IMR-90 (cell line): ENCODE measurements at regions not wholly inside any gene's neighbourhood (a gene's known extent, or its start where the extent isn't known, plus 50 kb on each side); places are given as distances from the start of the nearest gene placed in this dataset.

Experiments used
- ATAC-seq: fragments of 200-7000 bp; cut with Tn5 transposase; 2 replicates; pipeline ENCODE4 v1.9.1; 2020; ENCODE audit warnings: low read depth, mild to moderate bottlenecking, moderate library complexity
- BruUV-seq: library from RNA; stranded (reverse); fragments of 400-500 nt; replicated peaks from 2 replicates; lab custom pipeline; 2021; lab: Mats Ljungman, UMichigan
- CTCF ChIA-PET: fragments of 300-600 bp; formaldehyde crosslinking; extraction: SDS; loops from one replicate; lab custom pipeline; 2021; ENCODE audit warnings: antibody characterized with exemption; lab: Yijun Ruan, JAX
- POLR2A ChIA-PET: fragments of 300-600 bp; sonication (Branson Sonifier 250); formaldehyde crosslinking; loops from one replicate; lab custom pipeline; 2022; ENCODE audit warnings: antibody characterized with exemption; ENCODE audit not compliant: unreplicated experiment; lab: Charles Lee
- DNase-seq: peaks from one replicate; pipeline ENCODE4 v3.0.0; 2013
- H2AFZ ChIP-seq: replicated peaks from 2 replicates; pipeline ENCODE3; 2013; ENCODE audit warnings: low read length, mild to moderate bottlenecking; ENCODE audit not compliant: poor library complexity
- H2AK5ac ChIP-seq: 2 replicates; pipeline ENCODE4 v1.6.1; 2013; ENCODE audit warnings: low read depth, low read length, inconsistent platforms
- H2AK9ac ChIP-seq: replicated peaks from 2 replicates; pipeline ENCODE3; 2013; ENCODE audit warnings: mild to moderate bottlenecking, low read depth, low read length, moderate library complexity; ENCODE audit not compliant: poor library complexity
- H2BK120ac ChIP-seq: 2 replicates; pipeline ENCODE4 v1.6.1; 2013; ENCODE audit warnings: low read depth, low read length, inconsistent platforms
- H2BK15ac ChIP-seq: 3 replicates; pipeline ENCODE4 v1.6.1; 2013; ENCODE audit warnings: low read depth, low read length, inconsistent platforms
- H2BK20ac ChIP-seq: 2 replicates; pipeline ENCODE4 v1.6.1; 2013; ENCODE audit warnings: low read depth, mild to moderate bottlenecking, inconsistent platforms, low read length, moderate library complexity
- H2BK5ac ChIP-seq: 2 replicates; pipeline ENCODE4 v1.6.1; 2013; ENCODE audit warnings: mild to moderate bottlenecking, low read depth, low read length, inconsistent platforms; ENCODE audit not compliant: poor library complexity, severe bottlenecking
- H3K14ac ChIP-seq: replicated peaks from 2 replicates; pipeline ENCODE4 v1.6.1; 2013; ENCODE audit warnings: low read depth, low read length, inconsistent platforms
- H3K18ac ChIP-seq: 2 replicates; pipeline ENCODE4 v1.6.1; 2013; ENCODE audit warnings: low read depth, low read length, control low read depth
- H3K23ac ChIP-seq: 2 replicates; pipeline ENCODE4 v1.6.1; 2013; ENCODE audit warnings: low read depth, low read length, inconsistent platforms
- H3K27ac ChIP-seq: 2 replicates; pipeline ENCODE4 v1.5.1; 2013; ENCODE audit warnings: mild to moderate bottlenecking, control low read depth, low read length; ENCODE audit not compliant: insufficient read depth
- H3K27me3 ChIP-seq: 2 replicates; pipeline ENCODE4 v1.6.1; 2013; ENCODE audit warnings: low read length; ENCODE audit not compliant: control insufficient read depth, insufficient read depth
- H3K36me3 ChIP-seq: 2 replicates; pipeline ENCODE4 v1.6.1; 2013; ENCODE audit warnings: low read length, mixed read lengths; ENCODE audit not compliant: control insufficient read depth, insufficient read depth
- H3K4ac ChIP-seq: 2 replicates; pipeline ENCODE4 v1.6.1; 2013; ENCODE audit warnings: low read depth, low read length, inconsistent platforms
- H3K4me1 ChIP-seq: 2 replicates; pipeline ENCODE4 v1.6.1; 2013; ENCODE audit warnings: low read length, mixed read lengths; ENCODE audit not compliant: control insufficient read depth, insufficient read depth
- H3K4me2 ChIP-seq: 2 replicates; pipeline ENCODE4 v1.6.1; 2013; ENCODE audit warnings: low read depth, mild to moderate bottlenecking, control low read depth, low read length, moderate library complexity
- H3K4me3 ChIP-seq: 2 replicates; pipeline ENCODE4 v1.5.1; 2013; ENCODE audit warnings: low read depth, mild to moderate bottlenecking, control low read depth, low read length, moderate library complexity; ENCODE audit not compliant: insufficient read depth
- H3K56ac ChIP-seq: 2 replicates; pipeline ENCODE4 v1.6.1; 2013; ENCODE audit warnings: low read length, inconsistent platforms; ENCODE audit not compliant: insufficient read depth; ENCODE audit errors: extremely low read depth
- H3K79me1 ChIP-seq, 2 experiments: 2 replicates each; pipeline ENCODE4 v1.6.1; 2013; ENCODE audit warnings: low read length in 2 of 2, inconsistent platforms in 1 of 2, low read depth in 1 of 2
- H3K9ac ChIP-seq: 2 replicates; pipeline ENCODE4 v1.6.1; 2013; ENCODE audit warnings: low read depth, low read length, control low read depth
- H3K9me1 ChIP-seq: 2 replicates; pipeline ENCODE4 v1.6.1; 2013; ENCODE audit warnings: low read length, inconsistent platforms; ENCODE audit not compliant: insufficient read depth
- H3K9me3 ChIP-seq: 2 replicates; pipeline ENCODE4 v1.6.1; 2013; ENCODE audit warnings: low read length; ENCODE audit not compliant: control insufficient read depth, insufficient read depth
- H4K20me1 ChIP-seq: 2 replicates; pipeline ENCODE4 v1.6.1; 2013; ENCODE audit warnings: low read length, inconsistent platforms; ENCODE audit not compliant: insufficient read depth
- H4K5ac ChIP-seq: 2 replicates; pipeline ENCODE4 v1.6.1; 2013; ENCODE audit warnings: mild to moderate bottlenecking, low read depth, low read length, control low read depth
- H4K8ac ChIP-seq, 2 experiments: 2 replicates each; pipeline ENCODE4 v1.6.1; 2013; ENCODE audit warnings: low read depth in 2 of 2, low read length in 2 of 2, control low read depth in 1 of 2, inconsistent platforms in 1 of 2
- H4K91ac ChIP-seq: 2 replicates; pipeline ENCODE4 v1.6.1; 2013; ENCODE audit warnings: low read depth, low read length, inconsistent platforms; ENCODE audit not compliant: insufficient read depth
- CEBPB ChIP-seq: IDR thresholded peaks from 2 replicates; pipeline ENCODE4 v1.6.1; 2012; ENCODE audit warnings: low read depth, low read length, improper control_type of control experiment
- CHD1 ChIP-seq: IDR thresholded peaks from 2 replicates; pipeline ENCODE4 v1.6.1; 2012; ENCODE audit warnings: low read depth, low read length, improper control_type of control experiment
- FOS ChIP-seq: fragments of 150-350 bp; IDR thresholded peaks from 2 replicates; pipeline ENCODE4 v1.6.1; 2016; ENCODE audit warnings: low read depth, low read length
- MAZ ChIP-seq: IDR thresholded peaks from 2 replicates; pipeline ENCODE4 v1.6.1; 2012; ENCODE audit warnings: low read depth, mild to moderate bottlenecking, low read length, improper control_type of control experiment, moderate library complexity, borderline replicate concordance
- WGBS, 2 experiments: methylation state at CpG; one replicate each; pipeline versions ENCODE4 v1.1.5 to v1.1.7; 2013; ENCODE audit warnings: missing lambda C conversion rate in 2 of 2; ENCODE audit not compliant: insufficient read length in 1 of 2; ENCODE audit errors: extremely low coverage in 2 of 2; 5-methylcytosine and 5-hydroxymethylcytosine counted together
- dilution Hi-C: fragments of 300-500 bp; cut with HindIII; formaldehyde crosslinking; loops from one replicate; pipeline ENCODE4 v1.14.3; 2018; ENCODE audit warnings: low sequenced_read_pairs; ENCODE audit not compliant: unreplicated experiment
- in situ Hi-C: fragments of 300-500 bp; cut with MboI; formaldehyde crosslinking; loops from 3 replicates; pipeline ENCODE4 v1.14.3; 2019; ENCODE audit warnings: low sequenced_read_pairs, inconsistent platforms, mixed read lengths
- intact Hi-C: fragments of 100-400 bp; cut with micrococcal nuclease; formaldehyde crosslinking; loops from 2 replicates; pipeline ENCODE4 v1.10.0; 2022

DNA sequence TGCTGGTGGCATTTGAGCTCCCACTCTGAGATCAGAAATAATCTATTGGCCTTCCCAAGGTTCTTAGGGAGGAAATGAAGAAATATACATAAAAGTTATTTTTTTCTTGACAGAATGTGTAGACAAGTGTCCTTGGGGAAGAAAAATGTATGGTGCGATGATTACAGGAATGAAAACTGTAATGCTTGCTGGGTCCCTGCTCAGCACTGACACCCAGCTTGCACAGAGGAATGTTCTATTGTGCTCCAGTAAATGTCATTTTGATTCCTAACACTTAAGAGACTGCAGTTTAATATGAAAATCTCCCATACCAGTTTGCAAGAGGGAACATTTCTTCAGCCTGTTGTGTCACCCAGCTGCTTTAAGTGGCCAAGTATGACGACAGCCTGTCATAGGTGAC, 271.3 kb upstream of the TPM1 start:
- 80% methylated on average over 1 of the region's 2 CpGs; no CpG with 5 or more reads in 1 of the 2 experiments for WGBS, 2 experiments
- H2BK120ac ChIP-seq, result no peak overlapping the region
- POLR2A ChIA-PET, result no interaction called here

More for the DNA sequence above, 271.3 kb upstream of the TPM1 start:
- CTCF ChIA-PET, result no interaction called here
- Histone ChIP-seq H2AFZ (no peak overlapping the region), H2AK9ac (no peak overlapping the region), H3K27ac (no peak overlapping the region), H4K20me1 (peaks cover 3% of the 10 kb centered on the region; the same call in 1 of the 2 replicates), H3K18ac (no peak overlapping the region), H4K91ac (no peak overlapping the region), H3K9ac (no peak overlapping the region), H3K4me1 (peaks cover 6% of the 10 kb centered on the region), H2BK5ac (no peak overlapping the region), H2BK15ac (no peak overlapping the region), H3K9me1 (peaks cover 19% of the 10 kb centered on the region), H3K14ac (peak overlapping the region; percentile 38; the same call in 1 of the 2 replicates), H2BK20ac (no peak overlapping the region), H2AK5ac (no peak overlapping the region), H3K9me3 (no peaks in the 10 kb centered on the region), H3K4me2 (no peak overlapping the region), H3K4ac (no peak overlapping the region), H3K23ac (no peak overlapping the region), H4K8ac (no peak overlapping the region), H3K56ac (no peak overlapping the region), H3K36me3 (peaks cover 16% of the 10 kb centered on the region), H3K4me3 (no peak overlapping the region), H4K5ac (no peak overlapping the region), H3K27me3 (no peaks in the 10 kb centered on the region), H3K79me1 (0 out of 4 replicates have a peak, but pooled peaks cover 0 to 3% of the 10 kb centered on the region in 2 experiments)
- in situ Hi-C loops, result no loop called here
- intact Hi-C loops, result no loop called here
- ATAC-seq (no peak), DNase-seq (no peak)
- TF ChIP-seq CHD1, result no peak
- no peak for TF ChIP-seq CEBPB
- TF ChIP-seq FOS, result no peak
- TF ChIP-seq MAZ, result no peak
- no TSS peak for BruUV-seq
- dilution Hi-C loops, result no loop called here
